Endodermal cell (in vitro differentiated cells): ENCODE measurements at regions not wholly inside any gene's neighbourhood (a gene's known extent, or its start where the extent isn't known, plus 50 kb on each side); places are given as distances from the start of the nearest gene placed in this dataset.
"Not testable (repeated sequence)": the region's sequence is repeated elsewhere in the genome, so short reads cannot be mapped to it uniquely, and the experiment has no call there.

ENCODE experiments used
- DNase-seq: peaks from one replicate; pipeline ENCODE4 v3.0.0-alpha.2; 2017
- H3K27ac ChIP-seq: 2 replicates; pipeline ENCODE4 v1.5.1; 2013; ENCODE audit warnings: mild to moderate bottlenecking, low read depth, low read length, moderate library complexity
- H3K27me3 ChIP-seq: 2 replicates; pipeline ENCODE4 v1.6.1; 2013; ENCODE audit warnings: mild to moderate bottlenecking, low read length, moderate library complexity; ENCODE audit not compliant: insufficient read depth, control insufficient read depth, poor library complexity, severe bottlenecking
- H3K36me3 ChIP-seq: 2 replicates; pipeline ENCODE4 v1.7.0; 2013; ENCODE audit warnings: mild to moderate bottlenecking, low read length, moderate library complexity; ENCODE audit not compliant: control insufficient read depth, insufficient read depth
- H3K4me1 ChIP-seq: one replicate; pipeline ENCODE4 v1.7.0; 2013; ENCODE audit warnings: low read length; ENCODE audit not compliant: control insufficient read depth, insufficient read depth
- H3K4me3 ChIP-seq: 2 replicates; pipeline ENCODE4 v1.5.1; 2013; ENCODE audit warnings: mild to moderate bottlenecking, low read length, moderate library complexity
- H3K9ac ChIP-seq: 2 replicates; pipeline ENCODE4 v1.6.1; 2013; ENCODE audit warnings: mild to moderate bottlenecking, low read length, moderate library complexity; ENCODE audit not compliant: poor library complexity, severe bottlenecking; ENCODE audit errors: extremely low read depth
- H3K9me3 ChIP-seq: 2 replicates; pipeline ENCODE4 v1.6.1; 2013; ENCODE audit warnings: mild to moderate bottlenecking, low read length, moderate library complexity; ENCODE audit not compliant: control insufficient read depth
- H3K27ac Mint-ChIP-seq: 2 replicates; pipeline ENCODE4 v1.8.0; 2020; ENCODE audit warnings: mixed read lengths
- H3K27me3 Mint-ChIP-seq: 2 replicates; pipeline ENCODE4 v1.8.0; 2021; ENCODE audit warnings: mild to moderate bottlenecking, mixed read lengths; ENCODE audit not compliant: insufficient read depth
- H3K36me3 Mint-ChIP-seq: 2 replicates; pipeline ENCODE4 v1.8.0; 2020; ENCODE audit warnings: low read depth, mixed read lengths
- H3K4me1 Mint-ChIP-seq: 2 replicates; pipeline ENCODE4 v1.8.0; 2020; ENCODE audit warnings: mixed read lengths
- H3K4me3 Mint-ChIP-seq: 2 replicates; pipeline ENCODE4 v1.8.0; 2020; ENCODE audit warnings: mild to moderate bottlenecking, moderate library complexity, mixed read lengths
- H3K9me3 Mint-ChIP-seq: 2 replicates; pipeline ENCODE4 v1.8.0; 2020; ENCODE audit warnings: mild to moderate bottlenecking, mixed read lengths
- WGBS, 2 experiments: methylation state at CpG; one replicate each; pipeline versions ENCODE4 v1.1.5 to v1.1.7; 2013; ENCODE audit warnings: missing lambda C conversion rate in 2 of 2, mixed read lengths in 1 of 2; ENCODE audit not compliant: insufficient coverage in 1 of 2, insufficient read length in 1 of 2; 5-methylcytosine and 5-hydroxymethylcytosine counted together
- TF ChIP-seq, protein P1 (sequence below): fragments of 200-600 bp; sonication (generic); conservative IDR thresholded peaks from 2 replicates; pipeline ENCODE4 v1.5.0; 2021; ENCODE audit warnings: antibody characterized with exemption, mild to moderate bottlenecking

DNA sequence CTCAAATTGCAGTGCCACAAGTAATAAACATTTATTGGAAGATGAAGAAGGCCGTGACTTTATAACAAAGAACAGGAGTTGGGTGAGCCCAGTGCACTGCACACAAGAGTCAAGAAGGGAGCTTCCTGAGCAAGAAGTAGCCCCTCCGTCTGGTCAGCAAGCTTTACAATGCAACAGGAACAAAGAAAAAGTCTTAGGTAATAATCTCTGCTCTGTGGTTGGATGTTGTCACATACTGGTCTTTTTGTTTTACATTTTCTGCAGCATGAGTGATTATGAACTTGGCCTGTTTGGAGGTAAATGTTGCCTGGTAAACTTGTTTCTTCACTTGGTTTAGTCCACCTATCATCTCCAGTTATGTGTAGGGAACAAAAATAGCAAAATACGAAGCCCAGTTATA is 157.2 kb downstream of the KDM5D start:
- Histone ChIP-seq H3K36me3 (peaks cover 32% of the 10 kb centered on the region), H3K9me3 (no peaks in the 10 kb centered on the region), H3K27ac (no peak overlapping the region), H3K4me3 (no peak overlapping the region), H3K27me3 (no peaks in the 10 kb centered on the region), H3K9ac (no peak overlapping the region), H3K4me1 (no peaks in the 10 kb centered on the region)
- H3K27me3 Mint-ChIP-seq, result no peaks in the 10 kb centered on the region
- 83 to 86% methylated on average over 1 to 3 of the region's 3 CpGs for WGBS, 2 experiments
- H3K4me1 Mint-ChIP-seq, result no peaks in the 10 kb centered on the region
- H3K4me3 Mint-ChIP-seq, result no peak overlapping the region
- no peak overlapping the region for H3K27ac Mint-ChIP-seq
- no peaks in the 10 kb centered on the region for H3K9me3 Mint-ChIP-seq
- H3K36me3 Mint-ChIP-seq, result no peaks in the 10 kb centered on the region
- TF ChIP-seq, protein P1, sequence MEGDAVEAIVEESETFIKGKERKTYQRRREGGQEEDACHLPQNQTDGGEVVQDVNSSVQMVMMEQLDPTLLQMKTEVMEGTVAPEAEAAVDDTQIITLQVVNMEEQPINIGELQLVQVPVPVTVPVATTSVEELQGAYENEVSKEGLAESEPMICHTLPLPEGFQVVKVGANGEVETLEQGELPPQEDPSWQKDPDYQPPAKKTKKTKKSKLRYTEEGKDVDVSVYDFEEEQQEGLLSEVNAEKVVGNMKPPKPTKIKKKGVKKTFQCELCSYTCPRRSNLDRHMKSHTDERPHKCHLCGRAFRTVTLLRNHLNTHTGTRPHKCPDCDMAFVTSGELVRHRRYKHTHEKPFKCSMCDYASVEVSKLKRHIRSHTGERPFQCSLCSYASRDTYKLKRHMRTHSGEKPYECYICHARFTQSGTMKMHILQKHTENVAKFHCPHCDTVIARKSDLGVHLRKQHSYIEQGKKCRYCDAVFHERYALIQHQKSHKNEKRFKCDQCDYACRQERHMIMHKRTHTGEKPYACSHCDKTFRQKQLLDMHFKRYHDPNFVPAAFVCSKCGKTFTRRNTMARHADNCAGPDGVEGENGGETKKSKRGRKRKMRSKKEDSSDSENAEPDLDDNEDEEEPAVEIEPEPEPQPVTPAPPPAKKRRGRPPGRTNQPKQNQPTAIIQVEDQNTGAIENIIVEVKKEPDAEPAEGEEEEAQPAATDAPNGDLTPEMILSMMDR, result no peak
- no peak for DNase-seq

DNA sequence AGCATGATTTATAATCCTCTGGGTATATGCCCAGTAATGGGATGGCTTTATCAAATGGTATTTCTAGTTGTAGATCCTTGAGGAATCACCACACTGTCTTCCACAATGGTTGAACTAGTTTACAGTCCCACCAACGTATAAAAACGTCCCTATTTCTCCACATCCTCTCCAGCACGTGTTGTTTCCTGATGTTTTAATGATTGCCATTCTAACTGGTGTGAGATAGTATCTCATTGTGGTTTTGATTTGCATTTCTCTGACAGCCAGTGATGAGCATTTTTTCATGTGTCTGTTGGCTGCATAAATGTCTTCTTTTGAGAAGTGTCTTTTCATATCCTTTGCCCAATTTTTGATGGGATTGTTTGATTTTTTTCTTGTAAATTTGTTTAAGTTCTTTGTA is 163.5 kb downstream of the KDM5D start:
- H3K4me3 Mint-ChIP-seq, H3K27me3 ChIP-seq, H3K9me3 ChIP-seq, H3K9me3 Mint-ChIP-seq, H3K27ac Mint-ChIP-seq, DNase-seq, H3K27ac ChIP-seq, H3K36me3 ChIP-seq, H3K4me3 ChIP-seq, H3K4me1 Mint-ChIP-seq, H3K27me3 Mint-ChIP-seq, H3K4me1 ChIP-seq, H3K9ac ChIP-seq, H3K36me3 Mint-ChIP-seq: not testable (repeated sequence)
- WGBS, 2 experiments, result 93% methylated on average over 2 of the region's 3 CpGs; no CpG with 5 or more reads in 1 of the 2 experiments

DNA sequence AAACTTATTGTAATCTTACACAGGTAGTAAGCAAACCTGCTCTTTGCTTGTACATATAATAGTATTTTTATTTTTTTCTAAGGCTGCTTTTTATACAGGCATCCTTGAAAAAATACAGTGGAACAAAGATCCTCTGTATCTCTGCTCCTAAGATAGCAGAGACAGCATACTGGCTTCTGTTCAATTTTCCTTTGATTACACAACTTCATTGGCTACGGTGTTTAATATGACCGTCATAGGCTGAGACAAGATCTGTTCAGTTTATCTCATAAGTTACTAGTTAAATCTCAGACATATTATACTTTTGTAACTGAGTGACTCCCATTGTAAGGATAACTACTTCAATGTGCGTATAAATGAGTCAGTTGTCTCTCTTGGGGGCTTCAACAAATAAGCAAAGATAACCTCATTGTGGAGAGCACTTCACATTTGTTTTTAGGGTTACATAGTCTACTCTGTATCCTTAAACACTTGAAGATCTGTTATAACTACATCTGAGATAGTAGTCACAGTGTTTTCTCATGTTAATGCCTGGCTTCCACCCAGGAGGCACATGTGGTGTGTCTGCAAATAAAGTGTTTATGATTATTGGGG is 166.1 kb downstream of the KDM5D start:
- Histone ChIP-seq H3K36me3 (peaks cover 5% of the 10 kb centered on the region), H3K27me3 (no peaks in the 10 kb centered on the region), H3K4me1 (no peaks in the 10 kb centered on the region), H3K9ac (no peak overlapping the region), H3K27ac (no peak overlapping the region), H3K4me3 (no peak overlapping the region), H3K9me3 (no peaks in the 10 kb centered on the region)
- Mint-ChIP-seq H3K27me3 (no peaks in the 10 kb centered on the region), H3K36me3 (no peaks in the 10 kb centered on the region), H3K4me3 (no peak overlapping the region), H3K9me3 (no peaks in the 10 kb centered on the region), H3K4me1 (no peaks in the 10 kb centered on the region), H3K27ac (no peak overlapping the region)
- WGBS, 2 experiments, result 96% methylated on average over 3 of the region's 3 CpGs; no CpG with 5 or more reads in 1 of the 2 experiments
- DNase-seq, result no peak
- TF ChIP-seq, protein P1, result no peak

DNA sequence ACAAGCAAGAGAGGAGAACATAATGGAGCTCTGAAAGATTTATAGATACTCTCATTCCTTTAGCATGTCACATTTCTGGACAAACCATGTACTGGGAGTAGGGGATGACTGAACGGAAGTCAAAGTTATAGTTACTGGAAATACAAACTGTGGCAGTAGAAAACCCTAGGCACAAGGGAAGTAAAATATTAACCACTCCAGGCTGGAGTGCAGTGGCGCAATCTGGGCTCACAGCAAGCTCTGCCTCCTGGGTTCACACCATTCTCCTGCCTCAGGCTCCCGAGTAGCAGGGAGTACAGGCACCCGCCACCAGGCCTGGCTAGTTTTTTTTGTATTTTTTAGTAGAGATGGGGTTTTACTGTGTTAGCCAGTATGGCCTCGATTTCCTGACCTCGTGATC is 167.3 kb downstream of the KDM5D start:
- no peak for DNase-seq
- Histone ChIP-seq H3K4me3 (no peak overlapping the region), H3K4me1 (no peaks in the 10 kb centered on the region), H3K9me3 (no peaks in the 10 kb centered on the region), H3K9ac (no peak overlapping the region), H3K36me3 (peaks cover 5% of the 10 kb centered on the region), H3K27me3 (no peaks in the 10 kb centered on the region), H3K27ac (no peak overlapping the region)
- Mint-ChIP-seq H3K4me1 (no peaks in the 10 kb centered on the region), H3K4me3 (no peak overlapping the region), H3K36me3 (no peaks in the 10 kb centered on the region), H3K27me3 (no peaks in the 10 kb centered on the region), H3K27ac (no peak overlapping the region), H3K9me3 (no peaks in the 10 kb centered on the region)
- WGBS, 2 experiments, result 91% methylated on average over 6 of the region's 6 CpGs; no CpG with 5 or more reads in 1 of the 2 experiments
- TF ChIP-seq, protein P1, result no peak
